ENCODE measurements at regions not wholly inside any gene's neighbourhood (a gene's known extent, or its start where the extent isn't known, plus 50 kb on each side); places are given as distances from the start of the nearest gene placed in this dataset.

GRCh38 chr6:137313928-137314855, 95.0 kb upstream of the IFNGR1 start:
- TF ChIP-seq POLR2A (IDR thresholded peaks at IDR 0.05) (no peak), CTCF (IDR thresholded peaks at IDR 0.05) (peak; percentile 63 to 89 (median 65))

Data from testis (tissue), 2 donors.